22Rv1 (cell line): ENCODE measurements at regions not wholly inside any gene's neighbourhood (a gene's known extent, or its start where the extent isn't known, plus 50 kb on each side); places are given as distances from the start of the nearest gene placed in this dataset.

Experiments used
- ZFX ChIP-seq: fragments of 450-650 bp; IDR thresholded peaks from 2 replicates; pipeline ENCODE4 v1.6.1; 2017; ENCODE audit warnings: antibody characterized with exemption, borderline replicate concordance
- TF ChIP-seq, protein P1 (sequence below): fragments of 450-650 bp; IDR thresholded peaks from 2 replicates; pipeline ENCODE4 v1.5.1; 2017; ENCODE audit warnings: mild to moderate bottlenecking

GRCh38 chr10:30151581-30152389 lies 92.4 kb upstream of the JCAD start:
- TF ChIP-seq, protein P1, sequence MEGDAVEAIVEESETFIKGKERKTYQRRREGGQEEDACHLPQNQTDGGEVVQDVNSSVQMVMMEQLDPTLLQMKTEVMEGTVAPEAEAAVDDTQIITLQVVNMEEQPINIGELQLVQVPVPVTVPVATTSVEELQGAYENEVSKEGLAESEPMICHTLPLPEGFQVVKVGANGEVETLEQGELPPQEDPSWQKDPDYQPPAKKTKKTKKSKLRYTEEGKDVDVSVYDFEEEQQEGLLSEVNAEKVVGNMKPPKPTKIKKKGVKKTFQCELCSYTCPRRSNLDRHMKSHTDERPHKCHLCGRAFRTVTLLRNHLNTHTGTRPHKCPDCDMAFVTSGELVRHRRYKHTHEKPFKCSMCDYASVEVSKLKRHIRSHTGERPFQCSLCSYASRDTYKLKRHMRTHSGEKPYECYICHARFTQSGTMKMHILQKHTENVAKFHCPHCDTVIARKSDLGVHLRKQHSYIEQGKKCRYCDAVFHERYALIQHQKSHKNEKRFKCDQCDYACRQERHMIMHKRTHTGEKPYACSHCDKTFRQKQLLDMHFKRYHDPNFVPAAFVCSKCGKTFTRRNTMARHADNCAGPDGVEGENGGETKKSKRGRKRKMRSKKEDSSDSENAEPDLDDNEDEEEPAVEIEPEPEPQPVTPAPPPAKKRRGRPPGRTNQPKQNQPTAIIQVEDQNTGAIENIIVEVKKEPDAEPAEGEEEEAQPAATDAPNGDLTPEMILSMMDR = no peak
- TF ChIP-seq ZFX = no peak
